KMS-11 (cell line): ENCODE measurements at regions not wholly inside any gene's neighbourhood (a gene's known extent, or its start where the extent isn't known, plus 50 kb on each side); places are given as distances from the start of the nearest gene placed in this dataset.

ENCODE experiments used
- H2AFZ ChIP-seq: fragments of 200-600 bp; sonication (generic); 2 replicates; pipeline ENCODE4 v1.6.1; 2016; ENCODE audit warnings: antibody characterized with exemption, mixed run types, low read depth
- H3K27ac ChIP-seq: fragments of 200-600 bp; sonication (generic); 2 replicates; pipeline ENCODE4 v1.6.1; 2016; ENCODE audit warnings: mild to moderate bottlenecking, mixed run types
- H3K27me3 ChIP-seq: fragments of 200-600 bp; sonication (generic); 2 replicates; pipeline ENCODE4 v1.6.1; 2017; ENCODE audit warnings: mild to moderate bottlenecking, low read depth, mixed run types, moderate library complexity; ENCODE audit not compliant: insufficient read depth
- H3K36me3 ChIP-seq: fragments of 200-600 bp; sonication (generic); 2 replicates; pipeline ENCODE4 v1.6.1; 2017; ENCODE audit warnings: mild to moderate bottlenecking, mixed run types; ENCODE audit not compliant: insufficient read depth
- H3K4me1 ChIP-seq: fragments of 200-600 bp; sonication (generic); 2 replicates; pipeline ENCODE4 v1.6.1; 2016; ENCODE audit warnings: mild to moderate bottlenecking, low read depth, mixed run types; ENCODE audit not compliant: poor library complexity, severe bottlenecking
- H3K4me2 ChIP-seq: fragments of 200-600 bp; sonication (generic); 2 replicates; pipeline ENCODE4 v1.7.0; 2016; ENCODE audit warnings: mild to moderate bottlenecking, mixed run types
- H3K4me3 ChIP-seq: fragments of 200-600 bp; sonication (generic); IDR thresholded peaks from 2 replicates; pipeline ENCODE4 v1.6.1; 2017; ENCODE audit warnings: low read depth, low read length, mixed read lengths; ENCODE audit not compliant: insufficient read depth
- H3K79me2 ChIP-seq: fragments of 200-600 bp; sonication (generic); 2 replicates; pipeline ENCODE4 v1.6.1; 2016; ENCODE audit warnings: low read depth, mixed run types; ENCODE audit not compliant: insufficient read depth
- H3K9ac ChIP-seq: fragments of 200-600 bp; sonication (generic); 2 replicates; pipeline ENCODE4 v1.6.1; 2016; ENCODE audit warnings: mild to moderate bottlenecking, mixed run types
- H4K20me1 ChIP-seq: fragments of 200-600 bp; sonication (generic); 2 replicates; pipeline ENCODE4 v1.6.1; 2016; ENCODE audit warnings: mild to moderate bottlenecking, mixed run types; ENCODE audit not compliant: insufficient read depth
- CTCF ChIP-seq: fragments of 200-600 bp; sonication (generic); conservative IDR thresholded peaks from 2 replicates; pipeline ENCODE4 v1.6.1; 2017; ENCODE audit warnings: low read depth, mild to moderate bottlenecking, antibody characterized with exemption, low read length, moderate library complexity, mixed read lengths

GRCh38 chr22:47705350-47705749, 942.9 kb downstream of the TBC1D22A start:
- H3K27me3 ChIP-seq, result no peaks in the 10 kb centered on the region
- no peak overlapping the region for H3K4me2 ChIP-seq
- H3K79me2 ChIP-seq, result no peaks in the 10 kb centered on the region
- no peaks in the 10 kb centered on the region for H3K4me1 ChIP-seq
- no peak overlapping the region for H3K27ac ChIP-seq
- no peak overlapping the region for H3K9ac ChIP-seq
- no peaks in the 10 kb centered on the region for H4K20me1 ChIP-seq
- no peak overlapping the region for H3K4me3 ChIP-seq
- TF ChIP-seq CTCF, result no peak
- no peaks in the 10 kb centered on the region for H3K36me3 ChIP-seq
- H2AFZ ChIP-seq, result no peak overlapping the region

GRCh38 chr22:47698906-47699305, 936.5 kb downstream of the TBC1D22A start:
- TF ChIP-seq CTCF, result no peak
- peaks cover 18% of the 10 kb centered on the region for H3K4me1 ChIP-seq

GRCh38 chr22:47697861-47698260, 935.4 kb downstream of the TBC1D22A start:
- no peak overlapping the region for H3K4me2 ChIP-seq
- H4K20me1 ChIP-seq, result no peaks in the 10 kb centered on the region
- no peak overlapping the region for H3K9ac ChIP-seq
- H3K27ac ChIP-seq, result no peak overlapping the region
- no peaks in the 10 kb centered on the region for H3K27me3 ChIP-seq
- no peak overlapping the region for H3K4me3 ChIP-seq
- no peak for TF ChIP-seq CTCF
- H3K79me2 ChIP-seq, result no peaks in the 10 kb centered on the region
- no peaks in the 10 kb centered on the region for H3K36me3 ChIP-seq
- H2AFZ ChIP-seq, result no peak overlapping the region
- peaks cover 18% of the 10 kb centered on the region for H3K4me1 ChIP-seq

More at GRCh38 chr22:47698906-47699305, 936.5 kb downstream of the TBC1D22A start:
- Histone ChIP-seq H4K20me1 (no peaks in the 10 kb centered on the region), H3K9ac (no peak overlapping the region), H2AFZ (no peak overlapping the region), H3K27ac (no peak overlapping the region), H3K27me3 (no peaks in the 10 kb centered on the region), H3K36me3 (no peaks in the 10 kb centered on the region), H3K4me3 (no peak overlapping the region), H3K79me2 (no peaks in the 10 kb centered on the region), H3K4me2 (no peak overlapping the region)

GRCh38 chr22:47696776-47697175, 934.3 kb downstream of the TBC1D22A start:
- no peaks in the 10 kb centered on the region for H3K79me2 ChIP-seq
- H3K4me3 ChIP-seq, result no peak overlapping the region
- no peaks in the 10 kb centered on the region for H4K20me1 ChIP-seq
- H3K36me3 ChIP-seq, result no peaks in the 10 kb centered on the region
- TF ChIP-seq CTCF, result no peak
- no peaks in the 10 kb centered on the region for H3K27me3 ChIP-seq
- H3K4me2 ChIP-seq, result no peak overlapping the region
- H3K27ac ChIP-seq, result no peak overlapping the region
- H2AFZ ChIP-seq, result no peak overlapping the region
- peaks cover 18% of the 10 kb centered on the region for H3K4me1 ChIP-seq
- H3K9ac ChIP-seq, result no peak overlapping the region
